HepG2 (cell line): ENCODE measurements at regions not wholly inside any gene's neighbourhood (a gene's known extent, or its start where the extent isn't known, plus 50 kb on each side); places are given as distances from the start of the nearest gene placed in this dataset.

Experiments
- BCL6 ChIP-seq: IDR thresholded peaks from 2 replicates; pipeline ENCODE4 v1.6.1; 2016; ENCODE audit warnings: missing genetic modification reagents, missing compliant biosample characterization
- FOXA1 ChIP-seq, 2 experiments: fragments of 450-650 bp in 1 of 2; sonication (generic) in 1 of 2; formaldehyde crosslinking in 1 of 2; IDR thresholded peaks; 2 replicates each; pipeline versions ENCODE4 v1.4.0 to v1.6.1; 2016 to 2020; ENCODE audit warnings: missing genetic modification reagents in 1 of 2
- GATAD2A ChIP-seq: IDR thresholded peaks from 2 replicates; pipeline ENCODE4 v1.6.1; 2016
- HNF4A ChIP-seq: sonication (generic); formaldehyde crosslinking; IDR thresholded peaks from 2 replicates; pipeline ENCODE4 v1.4.0; 2020; ENCODE audit warnings: missing genetic modification reagents
- HNF4G ChIP-seq, 2 experiments: sonication (generic) in 1 of 2; formaldehyde crosslinking in 1 of 2; IDR thresholded peaks; 2 replicates each; pipeline versions ENCODE4 v1.4.0 to v1.6.1; 2011 to 2020; ENCODE audit warnings: borderline replicate concordance in 2 of 2, low read depth in 2 of 2, mild to moderate bottlenecking in 2 of 2, low read length in 1 of 2, missing genetic modification reagents in 1 of 2, moderate library complexity in 1 of 2
- IRX3 ChIP-seq: sonication (generic); formaldehyde crosslinking; IDR thresholded peaks from 2 replicates; pipeline ENCODE4 v1.8.1; 2023; ENCODE audit warnings: mild to moderate bottlenecking, low read depth, missing genetic modification reagents, borderline replicate concordance
- NCOR1 ChIP-seq: fragments of 200-600 bp; sonication (generic); IDR thresholded peaks from 2 replicates; pipeline ENCODE4 v1.7.0; 2017; ENCODE audit warnings: antibody characterized with exemption, low read length, borderline replicate concordance
- PRMT3 ChIP-seq: sonication (generic); formaldehyde crosslinking; IDR thresholded peaks from 2 replicates; pipeline ENCODE4 v1.8.1; 2022; ENCODE audit warnings: low read depth, mild to moderate bottlenecking, moderate library complexity, missing genetic modification reagents, borderline replicate concordance
- SMARCC2 ChIP-seq: fragments of 450-650 bp; IDR thresholded peaks from 2 replicates; pipeline ENCODE4 v1.6.1; 2017; ENCODE audit warnings: antibody characterized with exemption, mild to moderate bottlenecking
- ZBTB20 ChIP-seq: sonication (generic); formaldehyde crosslinking; IDR thresholded peaks from 2 replicates; pipeline ENCODE4 v1.8.1; 2023; ENCODE audit warnings: missing genetic modification reagents, low read depth, mild to moderate bottlenecking, borderline replicate concordance
- ZBTB3 ChIP-seq: sonication (generic); formaldehyde crosslinking; IDR thresholded peaks from 2 replicates; pipeline ENCODE4 v1.4.0; 2020; ENCODE audit warnings: low read depth, mild to moderate bottlenecking, moderate library complexity, missing genetic modification reagents, borderline replicate concordance
- ZNF644 ChIP-seq: IDR thresholded peaks from 2 replicates; pipeline ENCODE4 v1.6.1; 2016; ENCODE audit warnings: low read depth
- TF ChIP-seq, protein P1 (sequence below): IDR thresholded peaks from 2 replicates; pipeline ENCODE4 v1.6.1; 2016; ENCODE audit warnings: low read depth, borderline replicate concordance
- TF ChIP-seq, protein P2 (sequence below): sonication (generic); formaldehyde crosslinking; IDR thresholded peaks from 2 replicates; pipeline ENCODE4 v1.8.0; 2022; ENCODE audit warnings: missing genetic modification reagents, mild to moderate bottlenecking, inconsistent platforms, borderline replicate concordance
- TF ChIP-seq, protein P3 (sequence below): sonication (generic); formaldehyde crosslinking; IDR thresholded peaks from 2 replicates; pipeline ENCODE4 v1.4.0; 2020; ENCODE audit warnings: mild to moderate bottlenecking, low read depth, missing genetic modification reagents
- TF ChIP-seq, protein P4 (sequence below): IDR thresholded peaks from 2 replicates; pipeline ENCODE4 v1.6.1; 2016
- TF ChIP-seq, protein P5 (sequence below), 2 experiments: fragments of 450-650 bp in 1 of 2; sonication (generic) in 1 of 2; formaldehyde crosslinking in 1 of 2; IDR thresholded peaks; 2 replicates each; pipeline versions ENCODE4 v1.6.1 to v1.8.0; 2016 to 2022; ENCODE audit warnings: antibody characterized with exemption in 1 of 2, mild to moderate bottlenecking in 1 of 2, missing genetic modification reagents in 1 of 2

DNA sequence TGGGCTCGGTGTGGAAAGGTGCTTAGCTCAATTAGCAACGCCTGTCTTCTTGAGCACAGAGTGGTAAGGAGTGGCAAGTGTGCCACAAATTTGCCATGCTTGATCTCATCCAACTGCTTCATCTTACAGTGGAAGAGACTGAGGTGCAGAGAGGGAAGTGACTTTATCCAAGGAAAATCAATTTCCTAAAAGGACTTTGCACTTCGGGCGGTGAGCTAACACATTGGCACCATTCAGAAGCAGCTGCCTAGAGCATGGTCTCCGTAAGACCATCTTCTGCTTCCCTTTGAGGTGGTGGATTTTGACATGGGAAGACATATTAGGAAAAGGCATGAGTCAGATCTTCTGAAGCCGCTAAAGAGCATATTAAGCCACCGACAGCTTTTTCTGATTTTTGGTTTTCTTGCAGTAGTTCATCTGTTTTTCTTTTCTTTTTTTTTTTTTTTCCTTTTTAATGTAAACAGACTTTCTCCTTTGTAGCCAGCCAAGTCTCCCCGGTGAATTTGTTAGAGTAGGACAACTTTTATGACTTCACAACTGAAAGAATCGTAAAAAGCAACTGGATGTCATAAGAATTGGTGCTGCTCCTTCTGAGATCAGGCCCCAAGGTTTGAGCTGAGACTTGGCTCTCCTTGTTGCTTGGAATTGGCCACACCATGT, 273.2 kb downstream of the CDC5L start (continued):
- TF ChIP-seq, protein P1, sequence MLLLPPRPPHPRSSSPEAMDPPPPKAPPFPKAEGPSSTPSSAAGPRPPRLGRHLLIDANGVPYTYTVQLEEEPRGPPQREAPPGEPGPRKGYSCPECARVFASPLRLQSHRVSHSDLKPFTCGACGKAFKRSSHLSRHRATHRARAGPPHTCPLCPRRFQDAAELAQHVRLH (CRISPR knock-in tag) = no peak
- peak; percentile 99 for TF ChIP-seq BCL6 (CRISPR knock-in tag)
- peak; percentile 82 for TF ChIP-seq ZNF644 (CRISPR knock-in tag)
- no peak for TF ChIP-seq NCOR1
- TF ChIP-seq HNF4A (CRISPR knock-in tag) = peak; percentile 80
- TF ChIP-seq, protein P2, sequence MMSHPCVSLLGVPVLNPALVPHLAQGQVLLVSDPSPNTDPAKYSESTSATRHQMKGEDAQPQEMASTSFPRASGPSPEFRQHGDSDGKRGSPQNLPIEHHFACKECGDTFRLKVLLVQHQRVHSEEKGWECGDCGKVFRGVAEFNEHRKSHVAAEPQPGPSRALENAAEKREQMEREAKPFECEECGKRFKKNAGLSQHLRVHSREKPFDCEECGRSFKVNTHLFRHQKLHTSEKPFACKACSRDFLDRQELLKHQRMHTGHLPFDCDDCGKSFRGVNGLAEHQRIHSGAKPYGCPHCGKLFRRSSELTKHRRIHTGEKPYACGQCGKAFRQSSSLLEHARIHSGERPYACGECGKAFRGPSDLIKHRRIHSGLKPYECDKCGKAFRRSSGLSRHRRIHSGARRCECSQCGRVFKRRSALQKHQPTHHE (CRISPR knock-in tag) = no peak
- TF ChIP-seq ZBTB3 (CRISPR knock-in tag) = no peak
- TF ChIP-seq, protein P3, sequence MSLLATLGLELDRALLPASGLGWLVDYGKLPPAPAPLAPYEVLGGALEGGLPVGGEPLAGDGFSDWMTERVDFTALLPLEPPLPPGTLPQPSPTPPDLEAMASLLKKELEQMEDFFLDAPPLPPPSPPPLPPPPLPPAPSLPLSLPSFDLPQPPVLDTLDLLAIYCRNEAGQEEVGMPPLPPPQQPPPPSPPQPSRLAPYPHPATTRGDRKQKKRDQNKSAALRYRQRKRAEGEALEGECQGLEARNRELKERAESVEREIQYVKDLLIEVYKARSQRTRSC (CRISPR knock-in tag) = no peak
- peak; percentile 18; the same call in 1 of the 2 replicates for TF ChIP-seq HNF4G (IDR thresholded peaks at IDR 0.05; ENCODE audit: borderline replicate concordance, low read depth, low read length)
- no peak for TF ChIP-seq HNF4G (CRISPR knock-in tag; IDR thresholded peaks at IDR 0.05; ENCODE audit: borderline replicate concordance, low read depth)
- TF ChIP-seq, protein P4, sequence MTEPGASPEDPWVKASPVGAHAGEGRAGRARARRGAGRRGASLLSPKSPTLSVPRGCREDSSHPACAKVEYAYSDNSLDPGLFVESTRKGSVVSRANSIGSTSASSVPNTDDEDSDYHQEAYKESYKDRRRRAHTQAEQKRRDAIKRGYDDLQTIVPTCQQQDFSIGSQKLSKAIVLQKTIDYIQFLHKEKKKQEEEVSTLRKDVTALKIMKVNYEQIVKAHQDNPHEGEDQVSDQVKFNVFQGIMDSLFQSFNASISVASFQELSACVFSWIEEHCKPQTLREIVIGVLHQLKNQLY (CRISPR knock-in tag) = 0 out of 2 replicates have a peak, but pooled peaks have one; percentile 17
- no peak for TF ChIP-seq FOXA1 (IDR thresholded peaks at IDR 0.05)
- TF ChIP-seq FOXA1 (CRISPR knock-in tag; IDR thresholded peaks at IDR 0.05) = no peak
- no peak for TF ChIP-seq IRX3 (CRISPR knock-in tag)
- TF ChIP-seq, protein P5, sequence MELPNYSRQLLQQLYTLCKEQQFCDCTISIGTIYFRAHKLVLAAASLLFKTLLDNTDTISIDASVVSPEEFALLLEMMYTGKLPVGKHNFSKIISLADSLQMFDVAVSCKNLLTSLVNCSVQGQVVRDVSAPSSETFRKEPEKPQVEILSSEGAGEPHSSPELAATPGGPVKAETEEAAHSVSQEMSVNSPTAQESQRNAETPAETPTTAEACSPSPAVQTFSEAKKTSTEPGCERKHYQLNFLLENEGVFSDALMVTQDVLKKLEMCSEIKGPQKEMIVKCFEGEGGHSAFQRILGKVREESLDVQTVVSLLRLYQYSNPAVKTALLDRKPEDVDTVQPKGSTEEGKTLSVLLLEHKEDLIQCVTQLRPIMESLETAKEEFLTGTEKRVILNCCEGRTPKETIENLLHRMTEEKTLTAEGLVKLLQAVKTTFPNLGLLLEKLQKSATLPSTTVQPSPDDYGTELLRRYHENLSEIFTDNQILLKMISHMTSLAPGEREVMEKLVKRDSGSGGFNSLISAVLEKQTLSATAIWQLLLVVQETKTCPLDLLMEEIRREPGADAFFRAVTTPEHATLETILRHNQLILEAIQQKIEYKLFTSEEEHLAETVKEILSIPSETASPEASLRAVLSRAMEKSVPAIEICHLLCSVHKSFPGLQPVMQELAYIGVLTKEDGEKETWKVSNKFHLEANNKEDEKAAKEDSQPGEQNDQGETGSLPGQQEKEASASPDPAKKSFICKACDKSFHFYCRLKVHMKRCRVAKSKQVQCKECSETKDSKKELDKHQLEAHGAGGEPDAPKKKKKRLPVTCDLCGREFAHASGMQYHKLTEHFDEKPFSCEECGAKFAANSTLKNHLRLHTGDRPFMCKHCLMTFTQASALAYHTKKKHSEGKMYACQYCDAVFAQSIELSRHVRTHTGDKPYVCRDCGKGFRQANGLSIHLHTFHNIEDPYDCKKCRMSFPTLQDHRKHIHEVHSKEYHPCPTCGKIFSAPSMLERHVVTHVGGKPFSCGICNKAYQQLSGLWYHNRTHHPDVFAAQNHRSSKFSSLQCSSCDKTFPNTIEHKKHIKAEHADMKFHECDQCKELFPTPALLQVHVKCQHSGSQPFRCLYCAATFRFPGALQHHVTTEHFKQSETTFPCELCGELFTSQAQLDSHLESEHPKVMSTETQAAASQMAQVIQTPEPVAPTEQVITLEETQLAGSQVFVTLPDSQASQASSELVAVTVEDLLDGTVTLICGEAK (IDR thresholded peaks at IDR 0.05) = no peak
- TF ChIP-seq, protein P5 (CRISPR knock-in tag; IDR thresholded peaks at IDR 0.05) = no peak
- no peak for TF ChIP-seq SMARCC2
- no peak for TF ChIP-seq PRMT3 (CRISPR knock-in tag)
- peak; percentile 55 for TF ChIP-seq GATAD2A (CRISPR knock-in tag)
- TF ChIP-seq ZBTB20 (CRISPR knock-in tag) = no peak
